ENCODE measurements at regions not wholly inside any gene's neighbourhood (a gene's known extent, or its start where the extent isn't known, plus 50 kb on each side); places are given as distances from the start of the nearest gene placed in this dataset.

- Histone ChIP-seq H3F3A (ENCODE audit: insufficient read depth, low read length, poor library complexity, severe bottlenecking) (no peaks in the 10 kb centered on the region), H3K27ac (ENCODE audit: low read length) (no peak overlapping the region)
- TF ChIP-seq REST (IDR thresholded peaks at IDR 0.05; ENCODE audit: borderline replicate concordance), result no peak
- TF ChIP-seq TAF1 (IDR thresholded peaks at IDR 0.05; ENCODE audit: low read depth), result no peak
- TF ChIP-seq CTCF (IDR thresholded peaks at IDR 0.05; ENCODE audit: poor library complexity, severe bottlenecking), result no peak
Measured at GRCh38 chr9:23408874-23409273, 417.2 kb downstream of the ELAVL2 start.

GRCh38 chr9:23412046-23412445 lies 414.0 kb downstream of the ELAVL2 start:
- Histone ChIP-seq H3K9me3 (ENCODE audit: low read length) (no peaks in the 10 kb centered on the region), H3K27me3 (ENCODE audit: insufficient read depth, low read depth, low read length) (no peaks in the 10 kb centered on the region), H3K4me3 (ENCODE audit: low read length) (no peak overlapping the region), H3K79me2 (replicated peaks; ENCODE audit: insufficient read depth, low read length) (no peaks in the 10 kb centered on the region), H2AFZ (ENCODE audit: low read depth, low read length) (no peak overlapping the region), H3F3A (ENCODE audit: insufficient read depth, low read length, poor library complexity, severe bottlenecking) (no peaks in the 10 kb centered on the region), H3K9ac (ENCODE audit: low read length) (no peak overlapping the region), H4K20me1 (ENCODE audit: insufficient read depth) (no peaks in the 10 kb centered on the region), H3K4me2 (ENCODE audit: low read length) (no peak overlapping the region), H3K9me2 (ENCODE audit: insufficient read depth, low read length) (no peaks in the 10 kb centered on the region), H3K27ac (ENCODE audit: low read length) (no peak overlapping the region), H3K36me3 (ENCODE audit: insufficient read depth, low read length) (no peaks in the 10 kb centered on the region)
- no peak for TF ChIP-seq EP300 (conservative IDR thresholded peaks at IDR 0.05; ENCODE audit: poor library complexity, severe bottlenecking)
- TF ChIP-seq POLR2AphosphoS5 (IDR thresholded peaks at IDR 0.05), result no peak
- no peak for TF ChIP-seq MXI1 (conservative IDR thresholded peaks at IDR 0.05; ENCODE audit: poor library complexity, severe bottlenecking)
- TF ChIP-seq REST (IDR thresholded peaks at IDR 0.05; ENCODE audit: borderline replicate concordance), result no peak
- TF ChIP-seq RAD21 (conservative IDR thresholded peaks at IDR 0.05), result no peak
- TF ChIP-seq TAF1 (IDR thresholded peaks at IDR 0.05; ENCODE audit: low read depth), result no peak
- TF ChIP-seq CTCF (IDR thresholded peaks at IDR 0.05; ENCODE audit: poor library complexity, severe bottlenecking), result no peak

More at GRCh38 chr9:23408874-23409273, 417.2 kb downstream of the ELAVL2 start:
- Histone ChIP-seq H3K36me3 (ENCODE audit: insufficient read depth, low read length) (no peaks in the 10 kb centered on the region), H3K9ac (ENCODE audit: low read length) (no peak overlapping the region), H3K4me2 (ENCODE audit: low read length) (no peak overlapping the region), H3K27me3 (ENCODE audit: insufficient read depth, low read depth, low read length) (no peaks in the 10 kb centered on the region), H3K79me2 (replicated peaks; ENCODE audit: insufficient read depth, low read length) (no peaks in the 10 kb centered on the region), H3K4me3 (ENCODE audit: low read length) (no peak overlapping the region), H3K9me2 (ENCODE audit: insufficient read depth, low read length) (no peaks in the 10 kb centered on the region), H4K20me1 (ENCODE audit: insufficient read depth) (no peaks in the 10 kb centered on the region), H2AFZ (ENCODE audit: low read depth, low read length) (no peak overlapping the region), H3K9me3 (ENCODE audit: low read length) (no peaks in the 10 kb centered on the region)
